HTR-8/SVneo (cell line): ENCODE measurements at regions not wholly inside any gene's neighbourhood (a gene's known extent, or its start where the extent isn't known, plus 50 kb on each side); places are given as distances from the start of the nearest gene placed in this dataset.
A peak's percentile ranks its signal among the peaks of the same experiment; 100 is the strongest.

ENCODE experiments used
- DNase-seq: peaks from one replicate; pipeline ENCODE4 v3.0.0; 2011; ENCODE audit warnings: low spot score, mixed read lengths; ENCODE audit not compliant: insufficient read length
- FAIRE-seq: peaks from 2 replicates; lab custom pipeline; 2011; peaks lifted over from hg19 to GRCh38; lab: Jason Lieb, UNC

GRCh38 chrX:65034668-65035445, 58.6 kb upstream of the ZC4H2 start, which contains the start of gene ZC3H12B:
Gene ZC3H12B, plus strand, starts transcription at chrX:65034826.
- FAIRE-seq (no peak), DNase-seq (peak; percentile 39)

GRCh38 chrX:65034292-65034667, 58.0 kb upstream of the ZC4H2 start:
- no peak for DNase-seq
- FAIRE-seq = no peak
